H1 (cell line): ENCODE measurements at regions not wholly inside any gene's neighbourhood (a gene's known extent, or its start where the extent isn't known, plus 50 kb on each side); places are given as distances from the start of the nearest gene placed in this dataset.

Experiments used
- KDM4A ChIP-seq: IDR thresholded peaks from one replicate; pipeline ENCODE4 v1.7.1; 2012; ENCODE audit warnings: low read depth, mild to moderate bottlenecking, moderate library complexity, low read length, inconsistent platforms; ENCODE audit not compliant: severe bottlenecking
- MAX ChIP-seq: IDR thresholded peaks from 2 replicates; pipeline ENCODE4 v1.6.1; 2012; ENCODE audit warnings: inconsistent platforms
- NANOG ChIP-seq: IDR thresholded peaks from 2 replicates; pipeline ENCODE4 v1.6.1; 2011; ENCODE audit warnings: low read length, low read depth, mild to moderate bottlenecking, inconsistent platforms; ENCODE audit not compliant: insufficient read depth, poor library complexity, severe bottlenecking
- RBBP5 ChIP-seq: IDR thresholded peaks from 2 replicates; pipeline ENCODE4 v1.7.1; 2012; ENCODE audit warnings: low read depth, mild to moderate bottlenecking, inconsistent platforms, low read length, moderate library complexity, borderline replicate concordance

DNA sequence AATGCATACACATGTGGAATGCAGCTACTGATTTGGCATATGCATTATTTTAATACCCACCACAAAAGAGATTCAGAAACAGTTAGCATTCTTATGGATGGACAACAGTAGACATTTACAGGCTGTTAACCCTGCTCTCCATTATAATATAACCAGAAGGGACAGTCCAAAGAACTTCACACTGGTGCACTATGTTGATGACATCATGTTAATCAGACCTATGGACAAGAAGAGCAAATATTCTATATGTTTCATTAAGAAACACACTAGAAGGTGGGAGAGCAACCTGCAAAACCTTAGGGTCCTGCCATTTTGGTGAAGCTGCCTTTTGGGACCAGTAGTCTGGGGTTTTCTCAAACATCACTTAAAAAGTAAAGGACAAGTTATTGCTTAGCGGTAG is 701.3 kb downstream of the UQCRFS1 start (continued):
- TF ChIP-seq KDM4A (no peak), NANOG (no peak), RBBP5 (no peak), MAX (no peak)
